ENCODE measurements at regions not wholly inside any gene's neighbourhood (a gene's known extent, or its start where the extent isn't known, plus 50 kb on each side); places are given as distances from the start of the nearest gene placed in this dataset.
"Not testable (repeated sequence)": the region's sequence is repeated elsewhere in the genome, so short reads cannot be mapped to it uniquely, and the experiment has no call there.

GRCh38 chr13:90884066-90884465 is 463.4 kb upstream of the MIR17HG start:
- DNase-seq: no peak
- in situ Hi-C loops (cut with HindIII; ENCODE audit: low pct_ligation_motif_present, low pct_unique_long_range_greater_than_20kb, low sequenced_read_pairs): no loop called here

- DNase-seq: no peak
- in situ Hi-C loops (cut with HindIII; ENCODE audit: low pct_ligation_motif_present, low pct_unique_long_range_greater_than_20kb, low sequenced_read_pairs): no loop called here
Observed at GRCh38 chr13:90889906-90890834, 457.3 kb upstream of the MIR17HG start.

- no peak for DNase-seq
- in situ Hi-C loops (cut with HindIII; ENCODE audit: low pct_ligation_motif_present, low pct_unique_long_range_greater_than_20kb, low sequenced_read_pairs): no loop called here
Observed at GRCh38 chr13:90891329-90891728, 456.2 kb upstream of the MIR17HG start.

- DNase-seq; in situ Hi-C loops (cut with HindIII; ENCODE audit: low pct_ligation_motif_present, low pct_unique_long_range_greater_than_20kb, low sequenced_read_pairs): not testable (repeated sequence)
Observed at GRCh38 chr13:90893199-90893598, 454.3 kb upstream of the MIR17HG start.

GRCh38 chr13:90896002-90896401 is 451.5 kb upstream of the MIR17HG start:
- DNase-seq: no peak
- in situ Hi-C loops (cut with HindIII; ENCODE audit: low pct_ligation_motif_present, low pct_unique_long_range_greater_than_20kb, low sequenced_read_pairs): no loop called here

- in situ Hi-C loops (cut with HindIII; ENCODE audit: low pct_ligation_motif_present, low pct_unique_long_range_greater_than_20kb, low sequenced_read_pairs): no loop called here
Observed at GRCh38 chr13:90898811-90899210, 448.7 kb upstream of the MIR17HG start.

GRCh38 chr13:90899416-90899815 is 448.1 kb upstream of the MIR17HG start:
- in situ Hi-C loops (cut with HindIII; ENCODE audit: low pct_ligation_motif_present, low pct_unique_long_range_greater_than_20kb, low sequenced_read_pairs): no loop called here
- DNase-seq: no peak

More at GRCh38 chr13:90898811-90899210, 448.7 kb upstream of the MIR17HG start:
- DNase-seq: no peak

GRCh38 chr13:90902255-90902654 is 445.2 kb upstream of the MIR17HG start:
- in situ Hi-C loops (cut with HindIII; ENCODE audit: low pct_ligation_motif_present, low pct_unique_long_range_greater_than_20kb, low sequenced_read_pairs): no loop called here
- no peak for DNase-seq

GRCh38 chr13:90906554-90906953 is 440.9 kb upstream of the MIR17HG start:
- in situ Hi-C loops (cut with HindIII; ENCODE audit: low pct_ligation_motif_present, low pct_unique_long_range_greater_than_20kb, low sequenced_read_pairs): no loop called here
- no peak for DNase-seq

- no peak for DNase-seq
- in situ Hi-C loops (cut with HindIII; ENCODE audit: low pct_ligation_motif_present, low pct_unique_long_range_greater_than_20kb, low sequenced_read_pairs): no loop called here
Observed at GRCh38 chr13:90908792-90909191, 438.7 kb upstream of the MIR17HG start.

- in situ Hi-C loops (cut with HindIII; ENCODE audit: low pct_ligation_motif_present, low pct_unique_long_range_greater_than_20kb, low sequenced_read_pairs): no loop called here
- no peak for DNase-seq
Observed at GRCh38 chr13:90910018-90910639, 437.4 kb upstream of the MIR17HG start.

GRCh38 chr13:90912247-90912646 is 435.2 kb upstream of the MIR17HG start:
- no peak for DNase-seq
- in situ Hi-C loops (cut with HindIII; ENCODE audit: low pct_ligation_motif_present, low pct_unique_long_range_greater_than_20kb, low sequenced_read_pairs): no loop called here

GRCh38 chr13:90918536-90918935 is 429.0 kb upstream of the MIR17HG start:
- peak; percentile 51 for DNase-seq
- in situ Hi-C loops (cut with HindIII; ENCODE audit: low pct_ligation_motif_present, low pct_unique_long_range_greater_than_20kb, low sequenced_read_pairs): no loop called here

GRCh38 chr13:90919153-90919552 is 428.3 kb upstream of the MIR17HG start:
- in situ Hi-C loops (cut with HindIII; ENCODE audit: low pct_ligation_motif_present, low pct_unique_long_range_greater_than_20kb, low sequenced_read_pairs): no loop called here
- no peak for DNase-seq

GRCh38 chr13:90926459-90926858 is 421.0 kb upstream of the MIR17HG start:
- DNase-seq: peak; percentile 66
- in situ Hi-C loops (cut with HindIII; ENCODE audit: low pct_ligation_motif_present, low pct_unique_long_range_greater_than_20kb, low sequenced_read_pairs): no loop called here

GRCh38 chr13:90928109-90928508 is 419.4 kb upstream of the MIR17HG start:
- no peak for DNase-seq
- in situ Hi-C loops (cut with HindIII; ENCODE audit: low pct_ligation_motif_present, low pct_unique_long_range_greater_than_20kb, low sequenced_read_pairs): no loop called here

GRCh38 chr13:90933097-90933826 is 414.2 kb upstream of the MIR17HG start:
- in situ Hi-C loops (cut with HindIII; ENCODE audit: low pct_ligation_motif_present, low pct_unique_long_range_greater_than_20kb, low sequenced_read_pairs): no loop called here

GRCh38 chr13:90934741-90935140 is 412.7 kb upstream of the MIR17HG start:
- in situ Hi-C loops (cut with HindIII; ENCODE audit: low pct_ligation_motif_present, low pct_unique_long_range_greater_than_20kb, low sequenced_read_pairs): no loop called here

More at GRCh38 chr13:90933097-90933826, 414.2 kb upstream of the MIR17HG start:
- DNase-seq: no peak

GRCh38 chr13:90938848-90939247 is 408.6 kb upstream of the MIR17HG start:
- in situ Hi-C loops (cut with HindIII; ENCODE audit: low pct_ligation_motif_present, low pct_unique_long_range_greater_than_20kb, low sequenced_read_pairs): no loop called here
- no peak for DNase-seq

More at GRCh38 chr13:90934741-90935140, 412.7 kb upstream of the MIR17HG start:
- DNase-seq: no peak
